GM23248 (cell line): ENCODE measurements at regions not wholly inside any gene's neighbourhood (a gene's known extent, or its start where the extent isn't known, plus 50 kb on each side); places are given as distances from the start of the nearest gene placed in this dataset.

Source experiments
- EZH2 ChIP-seq: fragments of 200-600 bp; sonication (generic); IDR thresholded peaks from 2 replicates; pipeline ENCODE4 v1.6.1; 2018; ENCODE audit warnings: antibody characterized with exemption, mild to moderate bottlenecking; ENCODE audit not compliant: insufficient read depth, poor library complexity, severe bottlenecking
- EZH2phosphoT487 ChIP-seq: fragments of 200-600 bp; sonication (generic); IDR thresholded peaks from 2 replicates; pipeline ENCODE4 v1.6.1; 2018; ENCODE audit warnings: antibody characterized with exemption, moderate library complexity, mild to moderate bottlenecking, low read depth; ENCODE audit not compliant: insufficient read depth

GRCh38 chr2:23093513-23093912 lies 291.5 kb upstream of the KLHL29 start:
- no peak for TF ChIP-seq EZH2
- no peak for TF ChIP-seq EZH2phosphoT487
